NOMO-1 treated with DMSO at 0.1 percent for 48 hours (cell line): ENCODE measurements at regions not wholly inside any gene's neighbourhood (a gene's known extent, or its start where the extent isn't known, plus 50 kb on each side); places are given as distances from the start of the nearest gene placed in this dataset.

Experiments
- DNase-seq: peaks from one replicate; lab custom pipeline; 2025; ENCODE audit not compliant: unreplicated experiment; lab: John Stamatoyannopoulos, UW

DNA sequence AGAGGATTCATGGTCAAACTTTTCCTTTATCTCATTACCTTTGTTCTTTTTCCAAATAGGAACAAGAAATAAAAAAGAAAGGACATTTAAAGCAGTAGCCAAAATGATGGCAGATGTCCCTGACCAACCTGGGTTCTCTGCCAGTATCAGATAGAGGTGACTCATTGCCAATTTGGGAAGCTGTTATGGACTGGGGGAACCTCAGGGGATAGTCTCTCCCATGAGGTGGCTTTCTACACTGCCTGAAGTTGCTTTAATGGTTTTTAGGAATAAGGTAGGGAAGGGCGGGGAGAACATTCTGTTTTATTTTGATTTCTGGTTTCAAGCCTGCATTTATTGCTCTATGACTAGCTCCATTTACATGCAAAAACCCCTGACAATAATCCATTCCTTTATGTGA lies 457.9 kb upstream of the TPK1 start:
- DNase-seq = no peak

DNA sequence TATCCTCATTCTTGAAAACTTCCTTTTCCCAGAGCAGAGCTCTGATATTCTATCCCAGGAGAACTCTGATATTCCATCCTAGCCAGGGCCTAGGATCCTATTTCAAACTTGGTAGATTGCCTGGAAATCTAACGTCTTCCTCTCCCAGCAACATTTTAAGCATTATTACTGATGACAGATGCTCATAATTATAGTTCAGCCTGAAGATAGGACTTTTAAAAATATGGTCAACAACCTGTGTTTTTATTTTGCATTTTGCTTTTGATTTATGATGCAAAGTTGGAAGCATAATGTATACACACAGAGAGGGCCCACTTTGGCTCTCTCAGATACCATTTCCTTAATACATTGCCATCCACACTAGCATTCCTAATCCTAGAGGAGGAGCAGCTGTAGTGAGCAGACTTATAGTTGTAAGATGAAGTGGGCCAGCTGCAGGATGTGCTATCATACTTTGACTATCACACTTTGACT lies 457.4 kb upstream of the TPK1 start:
- DNase-seq = no peak

DNA sequence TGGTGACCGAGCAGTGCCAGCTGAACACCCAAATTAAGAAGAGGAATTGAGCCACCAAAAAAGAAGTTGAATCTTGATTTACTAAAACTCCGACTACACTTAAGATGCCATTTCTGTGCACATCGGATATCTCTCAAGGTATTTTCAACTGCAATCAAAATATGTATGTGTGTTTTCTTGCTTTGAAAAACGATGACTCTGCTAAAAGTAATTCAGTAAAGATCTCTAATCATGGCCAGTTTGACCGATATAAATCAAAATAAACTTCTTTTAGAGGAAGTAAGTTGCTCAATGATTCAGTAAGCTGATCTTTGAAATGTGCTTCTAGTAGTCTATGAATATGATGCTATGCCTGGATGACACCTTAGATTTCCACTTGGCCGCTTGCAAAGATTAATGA lies 453.5 kb upstream of the TPK1 start:
- DNase-seq = no peak

DNA sequence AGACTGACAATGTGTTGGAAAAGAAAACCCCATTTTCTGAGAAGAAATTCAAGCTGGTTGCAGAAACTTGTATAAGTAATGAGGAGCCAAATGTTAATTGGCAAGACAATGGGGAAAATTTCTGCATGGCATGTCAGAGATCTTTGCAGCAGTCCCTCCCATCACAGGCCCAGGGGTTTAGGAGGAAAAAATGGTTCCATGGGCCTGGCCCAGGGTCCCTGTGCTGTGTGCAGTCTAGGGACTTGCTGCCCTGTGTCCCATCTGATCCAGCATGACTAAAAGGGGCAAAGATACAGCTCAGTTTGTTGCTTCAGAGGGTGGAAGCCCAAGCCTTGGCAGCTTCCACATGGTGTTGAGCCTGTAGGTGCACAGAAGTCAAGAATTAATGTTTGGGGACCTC lies 440.3 kb upstream of the TPK1 start:
- DNase-seq = no peak

DNA sequence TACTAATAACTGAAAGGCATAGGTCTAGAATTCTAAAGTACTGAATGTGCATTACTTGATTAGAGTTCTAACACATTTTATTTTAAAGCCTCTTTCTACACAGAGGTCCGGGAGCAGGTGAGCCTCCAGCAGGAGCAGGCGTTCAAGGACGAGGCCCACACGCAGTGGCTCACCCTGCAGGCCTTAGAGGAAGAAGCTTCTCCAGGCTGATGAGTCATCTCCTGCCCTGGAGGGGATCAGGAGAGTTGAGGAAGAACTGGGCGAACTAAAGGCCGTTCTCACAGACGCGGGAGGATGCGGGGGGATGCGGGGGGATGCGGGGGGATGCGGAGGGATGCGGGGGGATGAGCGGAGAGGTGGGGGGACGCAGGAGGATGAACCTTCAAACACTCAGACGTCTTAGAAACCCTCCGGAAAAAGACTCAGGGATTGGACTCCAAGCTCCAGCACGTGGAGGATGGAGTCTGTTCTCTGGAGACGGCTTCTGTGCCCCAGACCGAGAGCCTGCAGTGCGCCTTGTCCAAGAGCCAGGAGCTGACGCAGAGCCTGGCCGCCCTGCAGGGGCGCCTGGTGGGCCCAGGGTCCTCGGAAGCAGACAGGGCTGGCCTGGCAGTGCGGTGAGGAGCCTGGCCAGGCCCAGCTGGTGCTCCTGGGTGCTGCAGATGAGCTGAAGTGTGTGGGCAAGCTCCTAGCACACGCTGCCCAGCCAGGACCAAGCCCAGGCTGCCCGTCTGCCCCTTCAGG lies 433.7 kb upstream of the TPK1 start:
- no peak for DNase-seq

DNA sequence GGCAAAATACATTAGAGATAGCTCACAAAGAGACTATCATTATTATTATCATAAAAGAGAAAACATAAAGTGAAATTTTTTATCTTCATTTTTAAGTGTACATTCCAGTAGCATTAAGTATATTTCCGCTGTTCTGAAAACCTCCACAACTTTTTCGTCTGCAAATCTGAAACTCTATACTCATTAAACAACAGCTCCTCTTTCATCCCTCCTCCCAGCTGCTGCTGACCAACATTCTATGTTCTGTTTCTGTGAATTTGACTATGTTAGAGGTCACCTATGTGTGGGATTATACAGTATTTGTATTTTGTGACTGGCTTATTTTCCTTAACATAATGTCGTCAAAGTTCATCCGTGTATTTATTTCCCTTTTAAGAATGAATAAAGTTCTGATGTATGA lies 429.3 kb upstream of the TPK1 start:
- DNase-seq = no peak

DNA sequence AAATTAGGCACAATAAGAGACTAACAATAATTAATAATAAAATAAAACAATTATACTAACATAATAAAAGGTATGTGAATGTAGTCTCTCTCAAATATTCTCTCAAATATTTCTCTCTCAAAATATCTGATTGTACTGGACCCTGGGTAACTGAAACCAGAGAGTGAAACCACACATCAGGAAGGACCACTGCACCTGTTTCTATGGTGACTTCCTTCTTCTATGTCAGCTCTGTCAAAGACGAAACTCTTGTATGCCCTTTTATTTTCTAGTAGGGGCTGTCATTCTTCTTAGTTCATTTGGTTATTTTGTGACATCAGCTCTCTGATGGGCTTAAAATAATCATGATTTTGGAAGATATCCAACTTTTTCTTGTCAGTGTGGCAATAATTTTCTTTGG lies 428.0 kb upstream of the TPK1 start:
- DNase-seq = no peak

DNA sequence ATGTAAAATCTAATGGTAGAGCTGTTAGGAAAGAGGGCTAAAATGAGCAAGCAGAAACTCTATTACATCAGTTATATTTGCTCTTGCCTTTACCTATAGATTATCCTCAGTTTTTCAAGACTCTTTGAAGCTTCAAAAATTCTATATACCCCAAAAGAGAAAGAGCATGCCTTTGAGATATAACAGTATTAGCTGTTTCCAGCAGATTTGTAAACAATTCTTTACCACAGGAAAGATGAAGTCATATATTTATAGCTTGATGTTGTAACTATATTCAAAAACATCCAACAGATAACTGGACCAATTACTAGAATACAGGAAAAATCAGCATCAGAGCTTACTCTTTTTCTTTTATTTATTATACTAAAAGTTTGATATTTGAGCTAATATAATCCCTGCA lies 416.2 kb upstream of the TPK1 start:
- DNase-seq = no peak

DNA sequence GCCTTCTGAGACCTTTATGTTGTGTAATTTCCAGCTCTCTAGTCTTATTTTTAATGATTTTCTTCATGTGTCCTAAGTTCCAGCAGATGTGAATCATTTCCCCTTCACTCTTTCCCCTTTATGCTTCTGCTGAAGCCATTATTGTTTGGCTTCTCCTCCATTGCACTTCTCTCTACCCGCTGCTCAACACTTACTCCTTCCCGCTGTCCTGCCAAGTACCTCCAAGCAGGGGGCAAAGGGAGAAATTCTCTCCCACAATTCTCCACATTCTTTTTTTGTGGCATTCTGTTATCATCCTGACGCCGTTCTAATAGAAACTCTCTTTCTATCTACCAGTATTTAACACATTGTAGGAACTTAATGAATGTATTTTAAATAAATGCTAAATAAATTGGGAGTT lies 388.9 kb upstream of the TPK1 start:
- DNase-seq = no peak

DNA sequence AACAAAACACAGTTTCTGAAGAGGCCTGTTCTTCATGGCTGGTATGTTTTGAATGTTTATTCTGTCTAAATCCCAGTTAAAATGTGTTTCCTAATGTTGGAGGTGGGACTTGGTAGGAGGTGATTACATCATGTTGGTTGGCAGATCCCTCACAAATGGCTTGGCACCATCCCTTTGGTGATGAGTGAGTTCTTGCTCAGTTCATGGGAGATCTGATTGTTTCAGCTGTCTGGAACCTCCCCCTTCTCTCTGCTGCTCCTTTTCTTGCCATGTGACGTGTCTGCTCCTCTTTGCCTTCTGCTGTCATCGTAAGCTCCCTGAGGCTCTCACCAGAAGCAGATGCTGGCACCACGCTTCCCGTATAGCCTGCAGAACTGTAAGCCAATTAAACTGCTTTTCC lies 383.6 kb upstream of the TPK1 start:
- no peak for DNase-seq

DNA sequence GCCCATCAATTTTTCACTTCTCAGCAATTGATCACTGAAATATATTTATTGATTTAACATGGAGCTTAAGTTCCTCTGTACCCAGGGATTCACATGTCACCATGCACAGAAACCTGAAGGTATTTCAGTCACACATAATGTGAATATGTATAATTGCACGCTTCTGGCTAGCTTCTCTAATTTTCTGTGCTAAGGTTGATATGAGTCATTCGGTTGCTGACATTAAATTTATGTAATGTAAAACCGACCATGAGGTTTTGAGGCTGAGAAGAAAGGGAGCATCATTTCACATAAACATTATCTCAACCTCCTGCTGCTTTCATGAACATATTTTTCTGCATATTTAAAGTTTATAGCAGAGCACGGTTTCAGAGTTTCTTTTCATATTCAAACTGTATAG lies 381.0 kb upstream of the TPK1 start:
- no peak for DNase-seq

DNA sequence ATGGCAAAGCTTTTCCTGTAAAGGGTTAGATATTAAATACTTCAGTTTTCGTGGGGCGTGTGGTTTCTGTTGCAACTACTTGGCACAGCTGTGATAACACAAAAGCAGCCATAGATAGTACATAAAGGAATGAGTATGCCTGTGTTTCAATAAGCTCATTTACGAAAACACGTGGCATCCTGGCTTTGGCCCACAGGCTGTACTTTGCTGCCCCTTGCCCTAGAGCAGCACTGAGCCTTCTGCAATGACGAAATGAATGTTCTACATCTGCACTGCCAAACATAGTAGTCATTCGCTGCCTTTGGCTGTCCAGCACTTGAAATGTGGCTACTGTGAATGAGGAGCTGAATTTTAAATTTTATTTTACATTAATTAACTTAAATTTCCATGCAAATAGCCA lies 376.2 kb upstream of the TPK1 start:
- no peak for DNase-seq

DNA sequence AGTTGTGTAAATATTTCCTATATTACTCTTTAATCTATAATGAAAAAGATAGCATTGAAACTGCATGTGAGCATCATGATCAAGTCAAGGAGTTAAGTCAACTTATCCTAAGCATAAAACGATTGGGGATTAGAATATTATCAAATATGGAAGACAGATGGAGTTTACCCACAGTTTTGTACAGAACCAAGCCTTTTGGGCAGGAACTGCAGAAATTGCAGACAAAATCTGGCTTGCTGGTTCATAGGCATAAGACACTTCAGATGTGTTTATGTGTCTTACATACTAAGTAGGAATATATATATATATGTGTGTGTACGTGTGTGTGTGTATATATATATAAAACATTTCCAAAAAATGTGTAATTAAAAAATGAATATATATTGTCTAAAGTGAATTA lies 375.4 kb upstream of the TPK1 start:
- DNase-seq = no peak

DNA sequence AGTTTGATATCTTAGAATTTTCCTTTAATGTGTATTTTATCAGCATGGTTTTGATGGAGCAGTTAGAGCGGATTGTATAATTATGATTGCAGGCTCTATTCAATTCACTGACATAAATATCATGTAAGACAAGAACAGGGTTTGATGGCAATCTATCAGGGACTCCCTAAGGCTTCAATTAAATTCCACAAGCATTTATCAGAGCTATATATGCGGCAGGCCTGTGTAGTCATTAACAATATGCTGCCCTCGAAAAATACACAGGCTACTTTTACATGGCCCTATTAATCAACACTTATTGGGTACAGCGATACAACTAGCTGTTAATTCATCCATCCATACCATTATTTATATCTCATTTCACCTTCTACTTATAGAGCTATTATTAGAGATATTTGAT lies 358.1 kb upstream of the TPK1 start:
- no peak for DNase-seq

DNA sequence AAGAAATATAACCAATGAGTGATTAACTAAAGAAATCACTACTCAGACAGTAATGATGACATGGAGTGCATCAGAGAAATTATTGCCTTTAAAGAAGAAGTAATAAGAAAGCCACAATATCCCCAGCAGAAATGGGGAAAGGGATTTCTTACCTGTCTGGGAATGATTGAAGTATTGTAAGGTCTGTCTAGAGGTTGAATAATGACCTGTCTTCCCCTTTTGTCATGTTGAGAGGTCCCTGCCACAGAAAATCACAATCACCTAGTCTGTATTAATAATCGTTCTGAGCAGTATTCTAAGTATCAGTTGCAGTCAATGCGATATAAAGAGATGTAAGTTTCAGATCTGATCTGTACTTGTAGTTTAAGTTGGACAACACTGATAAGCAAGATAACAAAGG lies 349.1 kb upstream of the TPK1 start:
- DNase-seq = no peak

DNA sequence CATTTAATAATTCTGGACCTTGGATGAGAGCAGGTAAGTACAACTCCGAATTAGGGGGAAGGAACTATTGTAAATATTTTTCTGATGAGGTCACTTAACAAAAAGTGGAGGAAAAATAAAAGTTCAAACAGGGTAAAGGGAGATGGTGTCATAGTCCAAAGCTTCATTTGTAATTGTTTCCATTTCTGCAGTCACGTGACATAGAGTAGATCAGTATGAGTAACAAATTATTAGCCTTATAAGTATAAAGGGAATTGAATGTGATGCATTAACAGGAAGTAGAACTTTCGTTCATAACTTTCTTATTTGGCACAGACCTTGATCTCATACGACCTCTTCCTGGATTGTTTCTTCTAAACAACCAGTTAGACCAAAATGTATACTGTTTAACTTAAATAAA lies 347.2 kb upstream of the TPK1 start:
- no peak for DNase-seq

DNA sequence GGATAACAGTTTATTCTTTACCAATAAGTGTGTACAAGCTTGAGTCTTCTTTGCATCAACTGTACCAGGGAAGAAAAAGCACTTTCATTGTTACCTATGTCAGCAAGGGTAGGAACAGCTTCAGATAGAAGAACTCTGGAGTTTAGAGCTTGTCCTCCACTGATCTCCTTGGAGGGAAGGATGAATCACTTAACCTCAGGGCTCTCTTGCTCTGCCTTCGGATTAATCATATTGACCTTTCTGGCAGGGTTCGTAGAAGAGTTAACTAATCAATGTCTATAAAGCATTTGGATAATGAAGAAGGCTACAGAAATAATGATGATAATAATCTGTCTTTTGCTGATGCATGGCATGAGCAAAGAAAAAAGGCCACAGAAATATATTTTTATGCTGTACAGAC lies 339.5 kb upstream of the TPK1 start:
- no peak for DNase-seq

DNA sequence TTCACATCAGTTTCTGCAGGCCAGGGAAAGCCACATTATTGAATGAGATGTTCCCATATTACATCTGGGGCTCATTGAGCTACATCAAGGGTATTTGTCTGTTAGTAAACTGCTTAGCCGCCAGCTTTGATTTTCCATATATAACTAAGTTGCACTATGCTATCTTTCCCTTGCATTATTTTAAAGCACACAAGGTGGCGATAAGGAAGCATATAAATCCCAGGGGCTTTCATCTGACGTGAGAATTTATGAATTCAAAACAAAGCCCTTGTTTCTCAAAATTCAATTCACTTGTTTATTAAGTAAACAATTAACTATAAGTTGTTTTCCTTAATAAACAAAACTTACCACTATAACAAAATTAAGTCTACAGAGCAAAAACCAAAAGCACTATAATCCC lies 334.1 kb upstream of the TPK1 start:
- DNase-seq = no peak

DNA sequence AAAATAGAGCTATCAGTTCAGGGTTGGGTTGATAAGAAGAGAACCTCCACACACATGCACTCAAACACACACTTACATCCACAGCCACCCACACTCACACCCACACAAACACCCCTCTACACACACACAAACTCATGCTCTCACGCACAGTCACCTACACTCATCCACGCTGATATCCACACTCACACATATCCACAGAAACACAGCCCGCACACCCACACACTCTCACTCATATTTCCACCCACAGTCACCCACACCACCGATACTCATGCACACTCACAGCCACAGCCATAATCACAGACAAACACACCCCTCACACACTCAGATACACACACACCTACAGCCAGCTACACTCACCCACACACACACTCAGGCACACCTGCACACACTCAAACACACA lies 333.0 kb upstream of the TPK1 start:
- DNase-seq = no peak

DNA sequence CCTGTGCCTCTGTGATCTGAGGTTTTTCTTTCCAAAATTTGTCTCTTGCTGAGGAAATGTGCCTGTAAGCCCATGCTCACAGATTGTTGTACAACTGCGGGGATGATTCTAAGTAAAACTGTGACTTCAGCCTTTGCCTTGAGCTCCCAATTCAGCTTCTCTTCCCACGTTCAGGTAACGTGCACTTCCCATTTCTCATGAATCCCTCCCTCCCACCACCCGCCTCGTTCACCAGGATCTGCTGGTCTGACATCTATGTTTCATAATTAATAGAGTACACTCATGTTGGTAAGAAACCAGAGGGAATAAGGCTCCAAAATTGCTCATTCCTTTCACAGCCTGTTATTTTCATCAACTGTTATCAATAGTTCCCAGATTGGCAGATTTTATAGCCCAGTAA lies 332.6 kb upstream of the TPK1 start:
- DNase-seq = no peak

DNA sequence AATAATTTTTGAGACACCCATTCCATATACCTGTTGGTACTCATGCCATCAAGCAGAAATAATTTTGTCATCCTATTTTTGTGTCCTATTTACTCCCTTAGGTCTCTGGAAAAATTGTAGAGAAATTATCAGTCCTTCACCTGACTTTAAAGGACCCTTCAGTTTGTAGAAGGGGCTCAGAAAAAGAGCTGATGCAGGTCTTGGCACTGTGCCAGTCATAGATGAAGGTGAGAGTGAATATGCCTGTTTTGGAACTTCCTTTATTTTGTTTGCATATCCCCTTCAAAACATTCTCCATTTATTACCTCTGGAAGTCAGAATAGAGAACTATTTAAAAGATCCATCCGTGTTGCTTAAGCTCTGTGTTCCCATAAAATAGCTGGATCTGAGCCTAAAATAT lies 321.0 kb upstream of the TPK1 start:
- DNase-seq = no peak

DNA sequence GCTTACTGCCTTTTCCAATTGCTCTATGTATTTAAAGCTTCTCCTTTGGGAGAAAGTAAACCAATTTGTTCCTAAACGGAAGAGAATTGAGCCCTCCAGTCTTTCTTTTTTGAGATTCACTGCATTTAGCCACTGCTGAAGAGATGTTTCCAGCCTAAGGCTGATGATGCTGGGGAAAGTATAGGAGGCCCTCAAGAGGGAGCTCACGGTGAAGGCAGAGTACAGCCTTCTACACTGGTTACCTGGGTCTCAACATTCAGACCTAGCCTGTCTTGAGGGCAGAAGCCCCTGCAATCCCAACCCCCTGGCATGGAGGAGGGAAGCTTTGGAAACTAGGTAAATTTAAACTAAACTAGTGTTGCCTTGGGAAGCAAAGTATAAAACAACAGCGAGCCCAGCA lies 316.7 kb upstream of the TPK1 start:
- DNase-seq = no peak

DNA sequence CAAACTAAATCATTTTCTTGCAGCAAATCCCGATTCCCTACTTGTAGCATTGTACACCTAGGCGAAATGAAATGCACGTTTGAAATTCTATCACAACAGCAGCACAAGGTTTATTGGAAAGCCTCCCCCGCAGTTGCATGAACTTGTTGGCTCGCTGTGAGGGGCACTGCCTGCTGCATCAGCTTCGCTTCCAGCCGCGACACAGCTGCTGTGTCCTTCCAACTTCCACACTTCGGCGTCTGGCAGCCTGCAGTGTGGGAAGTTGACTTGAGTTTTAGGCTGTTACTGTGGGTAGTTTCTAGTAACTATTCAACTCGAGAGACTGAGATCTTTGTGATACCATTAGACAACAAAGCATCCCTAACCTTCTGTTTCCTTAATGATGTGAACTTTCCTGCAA lies 315.8 kb upstream of the TPK1 start:
- DNase-seq = no peak

DNA sequence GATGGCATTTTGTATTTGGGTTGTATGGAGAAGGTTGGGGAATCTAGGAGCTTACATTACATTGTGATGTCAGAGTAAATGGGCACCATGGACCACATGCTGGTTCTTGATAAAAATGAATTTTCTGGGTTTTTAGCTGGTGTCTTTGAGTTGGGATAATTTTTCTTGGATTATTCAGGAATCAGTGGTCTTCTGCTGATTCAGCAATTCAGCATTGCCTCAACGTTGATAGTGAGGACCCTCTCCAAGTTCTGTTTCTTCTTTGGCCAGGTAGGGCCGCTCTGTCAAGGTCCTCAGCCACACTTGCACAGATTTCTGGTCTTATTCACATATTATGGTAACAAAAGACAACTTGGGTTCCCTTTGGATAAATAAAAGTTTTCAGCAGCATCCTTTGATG lies 312.0 kb upstream of the TPK1 start:
- no peak for DNase-seq
